Neutrophil (primary cell): ENCODE measurements at regions not wholly inside any gene's neighbourhood (a gene's known extent, or its start where the extent isn't known, plus 50 kb on each side); places are given as distances from the start of the nearest gene placed in this dataset.

ENCODE experiments used
- H3K27ac ChIP-seq: fragments of 200-600 bp; sonication (generic); 2 replicates; pipeline ENCODE4 v1.5.1; 2016; ENCODE audit warnings: mild to moderate bottlenecking, moderate library complexity
- H3K27me3 ChIP-seq: fragments of 200-600 bp; sonication (generic); 2 replicates; pipeline ENCODE4 v1.6.0; 2016; ENCODE audit warnings: mild to moderate bottlenecking
- H3K36me3 ChIP-seq: fragments of 200-600 bp; sonication (generic); 2 replicates; pipeline ENCODE4 v1.5.1; 2017
- H3K4me1 ChIP-seq, 2 experiments: fragments of 200-600 bp in 1 of 2; sonication (generic) in 1 of 2; 1 replicate in 1 of 2; 2 replicates in 1 of 2; pipeline versions ENCODE4 v1.5.1 to v1.6.1; 2013 to 2016; ENCODE audit warnings: low read depth in 1 of 2, low read length in 1 of 2, mild to moderate bottlenecking in 1 of 2, moderate library complexity in 1 of 2; ENCODE audit not compliant: control insufficient read depth in 1 of 2, insufficient read depth in 1 of 2
- H3K4me3 ChIP-seq, 2 experiments: fragments of 200-600 bp in 1 of 2; sonication (generic) in 1 of 2; 1 replicate in 1 of 2; 2 replicates in 1 of 2; pipeline ENCODE4 v1.5.1; 2013 to 2016; ENCODE audit warnings: low read depth in 1 of 2, low read length in 1 of 2, mild to moderate bottlenecking in 1 of 2, moderate library complexity in 1 of 2
- H3K9me3 ChIP-seq: fragments of 200-600 bp; sonication (generic); 2 replicates; pipeline ENCODE4 v1.5.1; 2016
- CTCF ChIP-seq: fragments of 200-600 bp; sonication (generic); IDR thresholded peaks from 2 replicates; pipeline ENCODE4 v1.5.1; 2016; ENCODE audit warnings: antibody characterized with exemption

DNA sequence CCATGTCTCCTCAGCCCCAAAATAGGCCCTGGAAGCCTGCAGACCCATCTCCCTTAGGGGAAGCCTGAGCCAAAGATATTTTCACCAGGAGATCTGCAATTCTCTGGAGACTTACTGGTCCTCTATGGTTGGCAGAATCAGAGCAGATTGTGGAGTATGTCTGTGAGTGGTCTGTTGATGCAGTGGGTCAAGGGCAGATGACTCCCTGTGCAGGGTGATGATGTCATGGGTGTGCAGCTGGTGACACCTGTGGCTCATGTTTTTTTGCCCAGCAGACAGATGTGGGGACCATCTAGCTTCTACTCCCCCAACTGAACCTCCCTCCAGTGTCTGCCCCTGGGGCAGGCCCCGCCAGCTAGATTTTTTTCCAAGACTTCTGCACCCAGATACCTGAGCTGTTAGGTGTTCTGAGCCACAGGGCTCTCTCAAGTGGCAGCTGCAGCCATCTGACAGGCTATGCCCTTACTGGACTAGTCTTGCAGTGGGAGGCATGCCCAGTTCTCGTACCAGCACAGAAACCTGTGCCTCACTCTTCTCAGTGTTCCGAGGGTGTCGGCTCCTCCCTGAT lies 558.7 kb upstream of the LRRTM1 start:
- H3K27me3 ChIP-seq: no peaks in the 10 kb centered on the region
- H3K9me3 ChIP-seq: no peaks in the 10 kb centered on the region
- no peaks in the 10 kb centered on the region for H3K4me1 ChIP-seq
- TF ChIP-seq CTCF: no peak
- H3K36me3 ChIP-seq: no peaks in the 10 kb centered on the region
- H3K27ac ChIP-seq: no peak overlapping the region
- no peak overlapping the region for H3K4me3 ChIP-seq

GRCh38 chr2:80858965-80859364 lies 554.4 kb upstream of the LRRTM1 start:
- H3K9me3 ChIP-seq: no peaks in the 10 kb centered on the region
- H3K27ac ChIP-seq: no peak overlapping the region
- no peaks in the 10 kb centered on the region for H3K27me3 ChIP-seq
- H3K36me3 ChIP-seq: no peaks in the 10 kb centered on the region
- no peak for TF ChIP-seq CTCF
- H3K4me3 ChIP-seq: no peak overlapping the region
- H3K4me1 ChIP-seq: no peaks in the 10 kb centered on the region

DNA sequence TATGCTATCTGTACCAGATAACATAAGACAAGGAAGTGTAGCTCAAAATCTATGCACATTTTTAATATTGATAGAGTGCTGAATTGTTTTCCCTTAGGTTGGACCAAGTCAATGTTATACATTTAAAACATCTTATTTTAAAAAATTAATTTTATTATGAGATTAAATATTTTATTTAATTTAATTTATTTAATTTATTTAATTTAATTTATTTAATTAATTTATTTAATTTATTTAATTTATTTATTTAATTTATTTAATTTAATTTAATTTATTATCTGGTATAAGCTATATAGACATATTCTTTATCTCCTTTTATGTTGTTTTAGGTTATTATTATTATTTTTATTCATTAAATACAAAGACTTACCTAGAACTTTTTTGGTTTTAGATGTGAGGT lies 551.7 kb upstream of the LRRTM1 start:
- H3K27me3 ChIP-seq: no peaks in the 10 kb centered on the region
- no peaks in the 10 kb centered on the region for H3K9me3 ChIP-seq
- H3K4me1 ChIP-seq: no peaks in the 10 kb centered on the region
- H3K36me3 ChIP-seq: no peaks in the 10 kb centered on the region
- H3K4me3 ChIP-seq: no peak overlapping the region
- no peak overlapping the region for H3K27ac ChIP-seq
- TF ChIP-seq CTCF: no peak

- H3K4me3 ChIP-seq: no peak overlapping the region
- H3K9me3 ChIP-seq: no peaks in the 10 kb centered on the region
- TF ChIP-seq CTCF: no peak
- no peaks in the 10 kb centered on the region for H3K4me1 ChIP-seq
- no peaks in the 10 kb centered on the region for H3K27me3 ChIP-seq
- no peak overlapping the region for H3K27ac ChIP-seq
- H3K36me3 ChIP-seq: no peaks in the 10 kb centered on the region
Measured at GRCh38 chr2:80854831-80855230, 550.3 kb upstream of the LRRTM1 start.

DNA sequence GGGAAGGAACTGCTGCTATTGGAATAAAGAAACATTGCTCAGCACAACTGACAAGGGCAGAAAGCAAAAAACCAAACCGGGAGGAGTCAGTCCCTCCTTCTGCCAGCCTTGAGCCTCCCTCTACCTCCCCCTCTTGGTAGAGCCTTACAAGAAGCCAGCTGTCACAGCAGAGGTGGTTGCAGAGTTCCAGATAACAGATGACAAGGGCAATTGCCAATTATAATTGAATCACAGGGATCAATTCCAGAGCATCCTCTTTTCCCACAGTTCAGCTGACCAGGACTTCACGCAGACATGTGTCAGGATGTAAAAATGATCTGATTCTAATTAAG lies 548.2 kb upstream of the LRRTM1 start:
- Histone ChIP-seq H3K4me1 (no peaks in the 10 kb centered on the region), H3K9me3 (no peaks in the 10 kb centered on the region), H3K27me3 (no peaks in the 10 kb centered on the region), H3K4me3 (no peak overlapping the region), H3K27ac (no peak overlapping the region), H3K36me3 (no peaks in the 10 kb centered on the region)
- no peak for TF ChIP-seq CTCF
